SK-N-DZ (cell line): ENCODE measurements at regions not wholly inside any gene's neighbourhood (a gene's known extent, or its start where the extent isn't known, plus 50 kb on each side); places are given as distances from the start of the nearest gene placed in this dataset.

ENCODE experiments used
- DNase-seq: peaks from one replicate; pipeline ENCODE4 v3.0.0-alpha.2; 2015; ENCODE audit warnings: low spot score
- small RNA-seq, 2 experiments: library from RNA; depleted of rRNA; stranded (forward); fragments of <200 nt; gene quantifications; one replicate each; pipeline ENCODE3, GENCODE V24; 2014

- DNase-seq, result no peak
These were observed 66.5 kb upstream of the TENT5A start for GRCh38 chr6:81818901-81819361.

- peak; percentile 60 for DNase-seq
These were observed 63.9 kb upstream of the TENT5A start for GRCh38 chr6:81816380-81816779.

- no peak for DNase-seq
These were observed 62.0 kb upstream of the TENT5A start for GRCh38 chr6:81814370-81815076.

- DNase-seq, result no peak
These were observed 60.8 kb upstream of the TENT5A start for GRCh38 chr6:81813305-81813704.

- no peak for DNase-seq
These were observed 59.9 kb upstream of the TENT5A start for GRCh38 chr6:81812401-81812800.

GRCh38 chr6:81808851-81809570, 56.5 kb upstream of the TENT5A start:
- no peak for DNase-seq

- no peak for DNase-seq
These were observed 54.5 kb upstream of the TENT5A start for GRCh38 chr6:81806793-81807565.

- no peak for DNase-seq
These were observed 49.9 kb upstream of the TENT5A start for GRCh38 chr6:81802356-81802755.

Small RNA genes in the stretch of these regions (small RNA-seq; reads per million reads assigned to genes)
- 0 reads per million in 2 experiments for gene AL360157.1
